ENCODE measurements at regions not wholly inside any gene's neighbourhood (a gene's known extent, or its start where the extent isn't known, plus 50 kb on each side); places are given as distances from the start of the nearest gene placed in this dataset.
"Not testable (repeated sequence)": the region's sequence is repeated elsewhere in the genome, so short reads cannot be mapped to it uniquely, and the experiment has no call there.

- no peak for DNase-seq
Measured at GRCh38 chr7:127530148-127530547, 55.2 kb downstream of the GCC1 start.

- DNase-seq = no peak
Measured at GRCh38 chr7:127527561-127527960, 57.8 kb downstream of the GCC1 start.

- DNase-seq = peak; percentile 76
Measured at GRCh38 chr7:127525866-127526480, 59.4 kb downstream of the GCC1 start.

GRCh38 chr7:127516320-127516719 is 69.1 kb downstream of the GCC1 start:
- no peak for DNase-seq

GRCh38 chr7:127514499-127514898 is 70.9 kb downstream of the GCC1 start:
- peak; percentile 16 for DNase-seq

GRCh38 chr7:127513311-127513710 is 72.1 kb downstream of the GCC1 start:
- DNase-seq = no peak

GRCh38 chr7:127512663-127513062 is 72.7 kb downstream of the GCC1 start:
- no peak for DNase-seq

- DNase-seq = peak; percentile 3
Measured at GRCh38 chr7:127504715-127505114, 80.7 kb downstream of the GCC1 start.

- no peak for DNase-seq
Measured at GRCh38 chr7:127501817-127502216, 83.6 kb downstream of the GCC1 start.

- DNase-seq = no peak
Measured at GRCh38 chr7:127487381-127487780, 94.9 kb upstream of the ZNF800 start.

- DNase-seq = no peak
Measured at GRCh38 chr7:127486654-127487053, 94.1 kb upstream of the ZNF800 start.

- DNase-seq = no peak
Measured at GRCh38 chr7:127485482-127485881, 93.0 kb upstream of the ZNF800 start.

GRCh38 chr7:127484954-127485353 is 92.4 kb upstream of the ZNF800 start:
- no peak for DNase-seq

GRCh38 chr7:127478461-127478860 is 86.0 kb upstream of the ZNF800 start:
- DNase-seq = no peak

GRCh38 chr7:127478024-127478355 is 85.5 kb upstream of the ZNF800 start:
- DNase-seq = no peak

GRCh38 chr7:127477295-127478023 is 85.0 kb upstream of the ZNF800 start:
- DNase-seq = no peak

- DNase-seq = no peak
Measured at GRCh38 chr7:127476618-127477017, 84.1 kb upstream of the ZNF800 start.

GRCh38 chr7:127474457-127474856 is 81.9 kb upstream of the ZNF800 start:
- no peak for DNase-seq

- no peak for DNase-seq
Measured at GRCh38 chr7:127473409-127473808, 80.9 kb upstream of the ZNF800 start.

- no peak for DNase-seq
Measured at GRCh38 chr7:127460077-127460476, 67.6 kb upstream of the ZNF800 start.

GRCh38 chr7:127451258-127451657 is 58.8 kb upstream of the ZNF800 start:
- DNase-seq = not testable (repeated sequence)

GRCh38 chr7:127448566-127448965 is 56.1 kb upstream of the ZNF800 start:
- DNase-seq = no peak

GRCh38 chr7:127447326-127447945 is 54.9 kb upstream of the ZNF800 start:
- peak; percentile 9 for DNase-seq

- no peak for DNase-seq
Measured at GRCh38 chr7:127446842-127447241, 54.3 kb upstream of the ZNF800 start.
